ENCODE measurements at regions not wholly inside any gene's neighbourhood (a gene's known extent, or its start where the extent isn't known, plus 50 kb on each side); places are given as distances from the start of the nearest gene placed in this dataset.
"Not testable (repeated sequence)": the region's sequence is repeated elsewhere in the genome, so short reads cannot be mapped to it uniquely, and the experiment has no call there.

DNA sequence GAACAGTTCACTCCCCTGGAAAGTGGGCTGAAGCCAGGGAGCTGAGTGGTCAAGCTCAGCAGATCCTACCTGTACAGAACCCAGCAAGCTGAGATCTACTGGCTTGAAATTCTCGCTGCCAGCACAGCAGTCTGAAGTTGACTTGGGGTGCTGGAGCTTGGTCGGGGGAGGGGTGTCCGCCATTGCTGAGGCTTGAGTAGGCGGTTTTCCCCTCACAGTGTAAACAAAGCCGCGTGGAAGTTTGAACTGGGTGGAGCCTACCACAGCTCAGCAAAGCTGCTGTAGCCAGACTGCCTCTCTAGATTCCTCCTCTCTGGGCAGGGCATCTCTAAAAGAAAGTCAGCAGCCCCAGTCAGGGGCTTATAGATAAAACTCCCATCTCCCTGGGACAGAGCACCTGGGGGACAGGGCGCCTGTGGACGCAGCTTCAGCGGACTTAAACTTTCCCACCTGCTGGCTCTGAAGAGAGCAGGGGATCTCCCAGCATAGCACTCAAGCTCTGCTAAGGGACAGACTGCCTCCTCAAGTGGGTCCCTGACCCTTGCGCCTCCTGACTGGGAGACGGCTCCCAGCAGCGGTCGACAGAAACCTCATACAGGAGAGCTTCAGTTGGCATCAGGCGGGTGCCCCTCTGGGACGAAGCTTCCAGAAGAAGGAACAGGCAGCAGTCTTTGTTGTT, 135.3 kb upstream of the HS3ST4 start:
- DNase-seq; H2AFZ ChIP-seq (ENCODE audit: insufficient read depth, low read depth, low read length, poor library complexity, severe bottlenecking); H3K27ac Mint-ChIP-seq; H3K36me3 ChIP-seq (replicated peaks in 1 of 2; ENCODE audit: control insufficient read depth in 1 of 2, insufficient read depth in 2 of 2, low read length in 2 of 2); intact Hi-C loops (cut with micrococcal nuclease); H3K27ac ChIP-seq (ENCODE audit: low read depth in 1 of 2, low read length in 2 of 2); H3K79me2 ChIP-seq (ENCODE audit: insufficient read depth, low read length); H3K4me2 ChIP-seq (replicated peaks; ENCODE audit: extremely low read depth, low read length, poor library complexity, severe bottlenecking); H3K9ac ChIP-seq (ENCODE audit: insufficient read depth, low read length, poor library complexity, severe bottlenecking); H4K20me1 ChIP-seq (ENCODE audit: insufficient read depth, low read length); H3K4me1 ChIP-seq (ENCODE audit: control insufficient read depth in 1 of 2, insufficient read depth in 2 of 2, low read length in 2 of 2); H3K36me3 Mint-ChIP-seq; H3K9me3 ChIP-seq (replicated peaks in 1 of 2; ENCODE audit: control insufficient read depth in 1 of 2, insufficient read depth in 1 of 2, low read length in 2 of 2); H3K4me3 Mint-ChIP-seq; H3K27me3 ChIP-seq (ENCODE audit: control insufficient read depth in 2 of 2, insufficient read depth in 2 of 2, low read length in 2 of 2); H3K27me3 Mint-ChIP-seq (ENCODE audit: low read depth in 3 of 3); H3K4me1 Mint-ChIP-seq; H3K4me3 ChIP-seq (replicated peaks in 1 of 3; ENCODE audit: low read depth in 2 of 3, low read length in 3 of 3): not testable (repeated sequence)
- 97% methylated on average over 9 of the region's 15 CpGs for WGBS (ENCODE audit: insufficient coverage)
- peaks cover 1 to 18% (median 5%) of the 10 kb centered on the region in 7 donors for H3K9me3 Mint-ChIP-seq

DNA sequence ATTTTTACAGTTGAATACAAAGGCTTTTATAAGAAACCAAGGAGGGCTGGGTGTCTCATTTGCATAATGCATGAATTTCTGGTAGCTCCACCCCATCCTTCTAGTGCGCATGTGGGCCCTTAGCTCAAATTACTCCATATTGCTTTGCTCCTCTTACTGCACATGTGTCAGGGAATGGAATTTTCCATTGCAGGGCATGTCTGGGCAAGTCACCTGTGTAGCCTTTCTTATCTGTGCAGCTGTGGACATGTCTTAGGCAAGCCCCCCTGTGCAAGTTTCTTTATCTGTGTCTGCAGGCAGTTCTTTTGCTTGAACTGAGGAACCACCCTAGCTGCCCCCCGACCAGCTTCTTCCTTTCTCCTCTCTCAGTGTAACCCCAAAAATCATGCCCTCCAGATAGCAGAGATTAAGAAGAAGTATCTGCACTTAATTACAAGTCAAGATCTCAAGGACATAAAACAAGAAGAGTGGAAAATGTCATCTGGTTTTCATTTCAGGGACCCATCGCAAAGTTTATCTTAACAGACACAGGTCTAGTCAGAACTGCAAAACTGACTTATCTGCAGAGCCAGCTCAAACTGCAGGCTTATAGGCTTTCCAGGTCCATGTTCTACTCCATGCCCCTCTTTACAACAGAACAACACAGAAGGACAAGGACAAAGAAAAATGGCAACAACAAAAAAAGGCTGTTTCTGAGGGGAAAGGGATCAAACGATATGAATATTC, 137.9 kb upstream of the HS3ST4 start:
- H3K4me3 Mint-ChIP-seq: no peak overlapping the region
- H3K36me3 Mint-ChIP-seq: no peaks in the 10 kb centered on the region
- TF ChIP-seq CTCF (IDR thresholded peaks at IDR 0.05): no peak
- peaks cover 0 to 6% of the 10 kb centered on the region in 2 donors for H3K9me3 ChIP-seq (replicated peaks in 1 of 2; ENCODE audit: control insufficient read depth in 1 of 2, insufficient read depth in 1 of 2, low read length in 2 of 2)
- no peaks in the 10 kb centered on the region for H3K36me3 ChIP-seq (replicated peaks in 1 of 2; ENCODE audit: control insufficient read depth in 1 of 2, insufficient read depth in 2 of 2, low read length in 2 of 2)
- H3K27ac ChIP-seq (ENCODE audit: low read depth in 1 of 2, low read length in 2 of 2): no peak overlapping the region
- no peak overlapping the region for H2AFZ ChIP-seq (ENCODE audit: insufficient read depth, low read depth, low read length, poor library complexity, severe bottlenecking)
- no peak overlapping the region for H3K27ac Mint-ChIP-seq
- DNase-seq: no peak
- H3K9me3 Mint-ChIP-seq: peaks cover 0 to 24% (median 5%) of the 10 kb centered on the region in 7 donors
- WGBS (ENCODE audit: insufficient coverage): no CpG with 5 or more reads among the region's 4 CpGs
- intact Hi-C loops (cut with micrococcal nuclease): no loop called here
- no peaks in the 10 kb centered on the region for H3K79me2 ChIP-seq (ENCODE audit: insufficient read depth, low read length)
- no peaks in the 10 kb centered on the region for H3K4me1 ChIP-seq (ENCODE audit: control insufficient read depth in 1 of 2, insufficient read depth in 2 of 2, low read length in 2 of 2)
- no peaks in the 10 kb centered on the region for H3K27me3 ChIP-seq (ENCODE audit: control insufficient read depth in 2 of 2, insufficient read depth in 2 of 2, low read length in 2 of 2)
- H4K20me1 ChIP-seq (ENCODE audit: insufficient read depth, low read length): no peaks in the 10 kb centered on the region
- H3K27me3 Mint-ChIP-seq (ENCODE audit: low read depth in 3 of 3): peaks cover 0 to 1% (median 1%) of the 10 kb centered on the region in 3 donors
- no peaks in the 10 kb centered on the region for H3K4me1 Mint-ChIP-seq
- H3K4me3 ChIP-seq (replicated peaks in 1 of 3; ENCODE audit: low read depth in 2 of 3, low read length in 3 of 3): no peak overlapping the region
- H3K4me2 ChIP-seq (replicated peaks; ENCODE audit: extremely low read depth, low read length, poor library complexity, severe bottlenecking): no peak overlapping the region
- no peak overlapping the region for H3K9ac ChIP-seq (ENCODE audit: insufficient read depth, low read length, poor library complexity, severe bottlenecking)
